Gastroesophageal sphincter (tissue), 3 donors: ENCODE measurements at regions not wholly inside any gene's neighbourhood (a gene's known extent, or its start where the extent isn't known, plus 50 kb on each side); places are given as distances from the start of the nearest gene placed in this dataset.

Experiments used
- CTCF ChIP-seq, 4 experiments: fragments of 200-600 bp in 2 of 4; fragments of 450-650 bp in 2 of 4; sonication (generic) in 1 of 4; IDR thresholded peaks; one replicate each; pipeline ENCODE4 v1.5.1; 2017 to 2019; ENCODE audit warnings: antibody characterized with exemption in 4 of 4, mild to moderate bottlenecking in 2 of 4, moderate library complexity in 2 of 4
- EP300 ChIP-seq: sonication (generic); formaldehyde crosslinking; IDR thresholded peaks from one replicate; pipeline ENCODE4 v1.6.1; 2017; ENCODE audit warnings: antibody characterized with exemption, mild to moderate bottlenecking
- POLR2A ChIP-seq, 2 donors: fragments of 450-650 bp; IDR thresholded peaks; one replicate each; pipeline ENCODE4 v1.6.1; 2017; ENCODE audit warnings: antibody characterized with exemption in 2 of 2, mild to moderate bottlenecking in 2 of 2, moderate library complexity in 1 of 2
- POLR2AphosphoS5 ChIP-seq: sonication (generic); formaldehyde crosslinking; IDR thresholded peaks from one replicate; pipeline ENCODE4 v1.6.1; 2017; ENCODE audit warnings: antibody characterized with exemption

GRCh38 chr12:126095748-126096510, 1030.7 kb downstream of the AACS start:
- TF ChIP-seq CTCF (IDR thresholded peaks at IDR 0.05) (no peak), POLR2A (IDR thresholded peaks at IDR 0.05) (no peak), EP300 (no peak), POLR2AphosphoS5 (no peak)
